K562 (cell line): ENCODE measurements at regions not wholly inside any gene's neighbourhood (a gene's known extent, or its start where the extent isn't known, plus 50 kb on each side); places are given as distances from the start of the nearest gene placed in this dataset.
A peak's percentile ranks its signal among the peaks of the same experiment; 100 is the strongest.

ENCODE experiments used
- ATAC-seq: fragments of 200-7000 bp; cut with Tn5 transposase; 3 replicates; pipeline ENCODE4 v1.9.1; 2020; ENCODE audit warnings: moderate library complexity
- BruUV-seq: library from RNA; stranded (reverse); fragments of 400-500 nt; replicated peaks from 2 replicates; lab custom pipeline; 2021; lab: Mats Ljungman, UMichigan
- CTCF ChIA-PET: fragments of 300-600 bp; formaldehyde crosslinking; extraction: SDS; loops from one replicate; lab custom pipeline; 2021; ENCODE audit warnings: low intra/inter-chr PET ratio; lab: Yijun Ruan, JAX
- POLR2A ChIA-PET: fragments of 300-600, 350-650 bp; sonication (Branson Sonifier 250); formaldehyde crosslinking; extraction: SDS; loops from one replicate; lab custom pipeline; 2021; ENCODE audit warnings: antibody characterized with exemption, inconsistent platforms; lab: Yijun Ruan, JAX
- DNase-seq, 4 experiments: peaks; one replicate each; pipeline versions ENCODE4 v3.0.0 to v3.0.0-alpha.2; 2011 to 2018; ENCODE audit warnings: low spot score in 3 of 4, mixed read lengths in 3 of 4; ENCODE audit errors: extremely low read depth in 1 of 4
- FAIRE-seq: peaks from 2 replicates; lab custom pipeline; 2011; peaks lifted over from hg19 to GRCh38; lab: Jason Lieb, UNC
- H2AFZ ChIP-seq: 2 replicates; pipeline ENCODE4 v1.6.0; 2011; ENCODE audit warnings: low read depth, low read length, control low read depth, inconsistent platforms
- H3K27ac ChIP-seq: fragments of 200-600 bp; 3 replicates; pipeline ENCODE4 v1.8.0; 2011; ENCODE audit warnings: low read depth, mild to moderate bottlenecking, control low read depth, inconsistent platforms, low read length, moderate library complexity, mixed read lengths; ENCODE audit errors: extremely low read depth
- H3K27me3 ChIP-seq, 2 experiments: fragments of 300-600 bp in 1 of 2; 2 replicates in 1 of 2; 3 replicates in 1 of 2; pipeline versions ENCODE4 v1.6.0 to v1.8.0; 2011; ENCODE audit warnings: inconsistent platforms in 2 of 2, low read length in 2 of 2, mild to moderate bottlenecking in 1 of 2, mixed read lengths in 1 of 2, moderate library complexity in 1 of 2; ENCODE audit not compliant: control insufficient read depth in 2 of 2, insufficient read depth in 2 of 2
- H3K36me3 ChIP-seq: fragments of 300-600 bp; 3 replicates; pipeline ENCODE4 v1.8.0; 2011; ENCODE audit warnings: mild to moderate bottlenecking, low read length, inconsistent platforms; ENCODE audit not compliant: control insufficient read depth, insufficient read depth
- H3K4me1 ChIP-seq, 2 experiments: fragments of 200-600 bp in 1 of 2; replicated peaks in 1 of 2; 2 replicates in 1 of 2; 3 replicates in 1 of 2; pipeline versions ENCODE4 v1.5.1 to v1.8.0; 2011; ENCODE audit warnings: inconsistent platforms in 2 of 2, low read length in 2 of 2, mild to moderate bottlenecking in 1 of 2, mixed read lengths in 1 of 2, moderate library complexity in 1 of 2; ENCODE audit not compliant: control insufficient read depth in 2 of 2, insufficient read depth in 2 of 2
- H3K4me2 ChIP-seq: 2 replicates; pipeline ENCODE4 v1.6.1; 2011; ENCODE audit warnings: low read length, control low read depth, inconsistent platforms, mixed read lengths; ENCODE audit not compliant: insufficient read depth
- H3K4me3 ChIP-seq: fragments of 200-600 bp; sonication (generic), shearing (Covaris generic); 2 replicates; pipeline ENCODE4 v1.5.1; 2016; ENCODE audit warnings: control low read depth, inconsistent platforms
- H3K79me2 ChIP-seq: fragments of 200-600 bp; 3 replicates; pipeline ENCODE4 v1.8.0; 2011; ENCODE audit warnings: low read length, inconsistent platforms; ENCODE audit not compliant: control insufficient read depth, insufficient read depth
- H3K9ac ChIP-seq, 2 experiments: 2 replicates each; pipeline versions ENCODE4 v1.6.0 to v1.6.1; 2011; ENCODE audit warnings: low read depth in 2 of 2, low read length in 2 of 2, control low read depth in 1 of 2, inconsistent platforms in 1 of 2, mild to moderate bottlenecking in 1 of 2, mixed read lengths in 1 of 2; ENCODE audit not compliant: insufficient read depth in 1 of 2
- H3K9me1 ChIP-seq: one replicate; pipeline ENCODE4 v1.6.0; 2011; ENCODE audit warnings: inconsistent platforms, mild to moderate bottlenecking, low read length, moderate library complexity; ENCODE audit not compliant: control insufficient read depth, insufficient read depth
- H3K9me3 ChIP-seq: replicated peaks from 2 replicates; pipeline ENCODE4 v1.5.1; 2011; ENCODE audit warnings: low read depth, low read length, inconsistent platforms; ENCODE audit not compliant: control insufficient read depth, insufficient read depth
- H4K20me1 ChIP-seq: replicated peaks from 2 replicates; pipeline ENCODE4 v1.6.1; 2011; ENCODE audit warnings: low read length, inconsistent platforms, mixed read lengths; ENCODE audit not compliant: control insufficient read depth, insufficient read depth
- DIDO1 ChIP-seq: fragments of 450-650 bp; IDR thresholded peaks from 2 replicates; pipeline ENCODE4 v1.6.1; 2016; ENCODE audit warnings: low read depth, missing biosample characterization, missing genetic modification characterization
- ERF ChIP-seq: fragments of 450-650 bp; formaldehyde crosslinking; IDR thresholded peaks from 2 replicates; pipeline ENCODE4 v1.4.0; 2020; ENCODE audit warnings: mild to moderate bottlenecking, mixed read lengths
- HDGF ChIP-seq: fragments of 450-650 bp; IDR thresholded peaks from 2 replicates; pipeline ENCODE4 v1.6.1; 2016
- ZNF274 ChIP-seq: IDR thresholded peaks from 2 replicates; pipeline ENCODE4 v1.6.1; 2011; ENCODE audit warnings: low read depth, mild to moderate bottlenecking, low read length, moderate library complexity, borderline replicate concordance
- ZNF41 ChIP-seq: fragments of 250-450 bp; sonication (Bioruptor Pico); conservative IDR thresholded peaks from 2 replicates; pipeline ENCODE4 v1.4.0; 2020; ENCODE audit warnings: mild to moderate bottlenecking
- ZNF551 ChIP-seq: fragments of 250-450 bp; sonication (Bioruptor Pico); IDR thresholded peaks from 2 replicates; pipeline ENCODE4 v1.5.0; 2021; ENCODE audit warnings: mild to moderate bottlenecking, moderate library complexity
- WGBS: fragments of 100-300 bp; shearing (Covaris generic); methylation state at CpG from one replicate; pipeline ENCODE4 v1.1.6; 2016; ENCODE audit warnings: low coverage, mixed read lengths; ENCODE audit not compliant: insufficient coverage; ENCODE audit errors: missing lambda C conversion rate; 5-methylcytosine and 5-hydroxymethylcytosine counted together
- in situ Hi-C: fragments of 300-500 bp; cut with MboI; formaldehyde crosslinking; loops from 4 replicates; pipeline ENCODE4 v1.15.0; 2018; ENCODE audit warnings: inconsistent platforms, mixed read lengths
- intact Hi-C: fragments of 100-400 bp; cut with micrococcal nuclease; formaldehyde crosslinking; loops from 2 replicates; pipeline ENCODE4 v1.14.2; 2022

GRCh38 chr22:49481659-49482399 is 345.8 kb downstream of the BRD1 start:
- ATAC-seq = peak; percentile 20; the same call in 2 of the 3 replicates
- ChIA-PET CTCF (no interaction called here), POLR2A (interaction anchor here (0.6 to 0.7 kb wide), 2 partner anchors 9 to 16 kb away, joined by 3 read pairs; no protein-coding TSS in a partner anchor)
- peaks cover 48% of the 10 kb centered on the region for H4K20me1 ChIP-seq
- no peak for DNase-seq
- H3K79me2 ChIP-seq = peaks cover 9% of the 10 kb centered on the region; the same call in 2 of the 3 replicates
- no peaks in the 10 kb centered on the region for H3K9me3 ChIP-seq
- 0 out of 3 replicates have a peak, but pooled peaks cover 3% of the 10 kb centered on the region for H3K36me3 ChIP-seq
- no peak for FAIRE-seq
- H3K27me3 ChIP-seq = no peaks in the 10 kb centered on the region
- no peak overlapping the region for H3K27ac ChIP-seq
- H3K9me1 ChIP-seq = peaks cover 3% of the 10 kb centered on the region
- peak overlapping the region; percentile 50 for H3K4me2 ChIP-seq
- intact Hi-C loops = no loop called here
- no peak for TF ChIP-seq ZNF551 (CRISPR knock-in tag)
- TF ChIP-seq HDGF = no peak
- no peak for TF ChIP-seq ERF (CRISPR knock-in tag)
- no peak for TF ChIP-seq DIDO1 (tag)
- no peak for TF ChIP-seq ZNF274
- no peak for TF ChIP-seq ZNF41 (CRISPR knock-in tag)
- in situ Hi-C loops = no loop called here
- peaks cover 10 to 25% of the 10 kb centered on the region in 2 experiments; a peak in 4 of 5 replicates for H3K4me1 ChIP-seq
- no TSS peak for BruUV-seq
- WGBS = 55% methylated on average over 28 of the region's 35 CpGs
- no peak overlapping the region for H2AFZ ChIP-seq
- H3K4me3 ChIP-seq = no peak overlapping the region
- H3K9ac ChIP-seq = peak overlapping the region in 1 of 2 experiments; percentile 79; a peak in 2 of 4 replicates
